Gastroesophageal sphincter (tissue), 3 donors: ENCODE measurements at regions not wholly inside any gene's neighbourhood (a gene's known extent, or its start where the extent isn't known, plus 50 kb on each side); places are given as distances from the start of the nearest gene placed in this dataset.

ENCODE experiments used
- EP300 ChIP-seq: sonication (generic); formaldehyde crosslinking; IDR thresholded peaks from one replicate; pipeline ENCODE4 v1.6.1; 2017; ENCODE audit warnings: antibody characterized with exemption, mild to moderate bottlenecking
- POLR2A ChIP-seq, 2 donors: fragments of 450-650 bp; IDR thresholded peaks; one replicate each; pipeline ENCODE4 v1.6.1; 2017; ENCODE audit warnings: antibody characterized with exemption in 2 of 2, mild to moderate bottlenecking in 2 of 2, moderate library complexity in 1 of 2
- POLR2AphosphoS5 ChIP-seq: sonication (generic); formaldehyde crosslinking; IDR thresholded peaks from one replicate; pipeline ENCODE4 v1.6.1; 2017; ENCODE audit warnings: antibody characterized with exemption
- TF ChIP-seq, protein P1 (sequence below), 4 experiments: fragments of 200-600 bp in 2 of 4; fragments of 450-650 bp in 2 of 4; sonication (generic) in 1 of 4; IDR thresholded peaks; one replicate each; pipeline ENCODE4 v1.5.1; 2017 to 2019; ENCODE audit warnings: antibody characterized with exemption in 4 of 4, mild to moderate bottlenecking in 2 of 4, moderate library complexity in 2 of 4

DNA sequence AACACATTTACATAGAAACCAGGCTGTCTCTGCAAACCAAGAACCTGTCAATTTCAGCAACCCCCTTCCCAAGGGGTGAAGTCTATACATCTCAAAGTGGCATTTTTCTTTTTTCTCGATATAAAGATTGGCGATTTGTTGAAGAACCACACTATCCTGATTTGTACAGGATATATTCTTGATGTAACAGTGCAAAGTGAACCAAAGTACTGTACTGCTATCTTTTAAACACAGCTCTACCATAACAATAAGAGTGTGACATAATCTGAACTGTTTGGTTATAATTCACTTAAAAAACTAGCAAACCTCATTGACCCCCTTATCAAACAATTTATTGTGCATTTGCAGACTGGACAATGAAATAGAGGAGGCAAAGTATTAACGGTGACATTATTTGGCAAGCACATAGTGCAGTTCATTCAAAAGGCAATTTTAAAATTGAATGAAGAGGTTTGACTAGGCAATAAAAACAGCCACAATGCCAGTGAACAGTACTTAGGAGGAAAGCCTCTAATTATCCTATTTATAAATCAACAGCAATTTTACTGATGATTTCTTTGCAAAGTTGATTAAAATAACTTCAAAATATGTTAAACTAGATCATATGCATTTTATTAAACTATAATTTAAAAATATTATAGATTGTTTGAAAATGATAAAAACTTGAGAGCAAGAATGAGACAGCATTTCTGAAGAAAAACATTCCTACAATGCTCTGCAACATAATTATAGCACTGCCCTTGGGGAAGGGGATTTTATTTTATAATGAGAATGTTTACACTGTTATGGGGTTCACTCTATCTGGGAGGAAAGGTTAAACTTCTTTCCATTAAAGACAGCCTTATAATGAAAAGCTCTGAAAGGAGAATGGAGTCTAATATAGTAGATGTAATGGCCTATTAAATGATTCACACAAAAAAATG lies 440.9 kb downstream of the ZEB2 start:
- TF ChIP-seq POLR2A (IDR thresholded peaks at IDR 0.05) (no peak), POLR2AphosphoS5 (no peak), EP300 (no peak)
- TF ChIP-seq, protein P1, sequence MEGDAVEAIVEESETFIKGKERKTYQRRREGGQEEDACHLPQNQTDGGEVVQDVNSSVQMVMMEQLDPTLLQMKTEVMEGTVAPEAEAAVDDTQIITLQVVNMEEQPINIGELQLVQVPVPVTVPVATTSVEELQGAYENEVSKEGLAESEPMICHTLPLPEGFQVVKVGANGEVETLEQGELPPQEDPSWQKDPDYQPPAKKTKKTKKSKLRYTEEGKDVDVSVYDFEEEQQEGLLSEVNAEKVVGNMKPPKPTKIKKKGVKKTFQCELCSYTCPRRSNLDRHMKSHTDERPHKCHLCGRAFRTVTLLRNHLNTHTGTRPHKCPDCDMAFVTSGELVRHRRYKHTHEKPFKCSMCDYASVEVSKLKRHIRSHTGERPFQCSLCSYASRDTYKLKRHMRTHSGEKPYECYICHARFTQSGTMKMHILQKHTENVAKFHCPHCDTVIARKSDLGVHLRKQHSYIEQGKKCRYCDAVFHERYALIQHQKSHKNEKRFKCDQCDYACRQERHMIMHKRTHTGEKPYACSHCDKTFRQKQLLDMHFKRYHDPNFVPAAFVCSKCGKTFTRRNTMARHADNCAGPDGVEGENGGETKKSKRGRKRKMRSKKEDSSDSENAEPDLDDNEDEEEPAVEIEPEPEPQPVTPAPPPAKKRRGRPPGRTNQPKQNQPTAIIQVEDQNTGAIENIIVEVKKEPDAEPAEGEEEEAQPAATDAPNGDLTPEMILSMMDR (IDR thresholded peaks at IDR 0.05), result no peak
